ENCODE measurements at regions not wholly inside any gene's neighbourhood (a gene's known extent, or its start where the extent isn't known, plus 50 kb on each side); places are given as distances from the start of the nearest gene placed in this dataset.

GRCh38 chr13:32955881-32956594 is 60.2 kb upstream of the KL start:
- Mint-ChIP-seq H3K36me3 (ENCODE audit: low read depth) (no peaks in the 10 kb centered on the region), H3K27ac (no peak overlapping the region), H3K27me3 (no peaks in the 10 kb centered on the region), H3K4me1 (ENCODE audit: low read depth) (no peaks in the 10 kb centered on the region), H3K9me3 (no peaks in the 10 kb centered on the region), H3K4me3 (no peak overlapping the region)
- intact Hi-C loops (cut with micrococcal nuclease) = no loop called here
- POLR2A ChIA-PET = no interaction called here
- DNase-seq (no peak), ATAC-seq (no peak)
- TF ChIP-seq CTCF (IDR thresholded peaks at IDR 0.05) = no peak
- CTCF ChIA-PET = interaction anchor here (1.1 kb wide), 1 partner anchor 10 kb away, joined by 4 read pairs; no protein-coding TSS in a partner anchor

- TF ChIP-seq CTCF (IDR thresholded peaks at IDR 0.05) = no peak
- DNase-seq (no peak), ATAC-seq (no peak)
- CTCF ChIA-PET = interaction anchor here (1.1 kb wide), 1 partner anchor 11 kb away, joined by 4 read pairs; no protein-coding TSS in a partner anchor
- no peaks in the 10 kb centered on the region for H3K36me3 Mint-ChIP-seq (ENCODE audit: low read depth)
- intact Hi-C loops (cut with micrococcal nuclease) = no loop called here
- POLR2A ChIA-PET = no interaction called here
- H3K9me3 Mint-ChIP-seq = no peaks in the 10 kb centered on the region
- H3K27me3 Mint-ChIP-seq = no peaks in the 10 kb centered on the region
- no peak overlapping the region for H3K27ac Mint-ChIP-seq
- H3K4me1 Mint-ChIP-seq (ENCODE audit: low read depth) = no peaks in the 10 kb centered on the region
- H3K4me3 Mint-ChIP-seq = no peak overlapping the region
Observed at GRCh38 chr13:32956595-32956933, 59.7 kb upstream of the KL start.

- H3K4me1 Mint-ChIP-seq (ENCODE audit: low read depth) = no peaks in the 10 kb centered on the region
- ChIA-PET POLR2A (no interaction called here), CTCF (no interaction called here)
- intact Hi-C loops (cut with micrococcal nuclease) = no loop called here
- no peak for ATAC-seq
- no peak for TF ChIP-seq CTCF (IDR thresholded peaks at IDR 0.05)
- H3K27me3 Mint-ChIP-seq = no peaks in the 10 kb centered on the region
- no peak for DNase-seq
- no peak overlapping the region for H3K27ac Mint-ChIP-seq
- H3K36me3 Mint-ChIP-seq (ENCODE audit: low read depth) = no peaks in the 10 kb centered on the region
- H3K9me3 Mint-ChIP-seq = no peaks in the 10 kb centered on the region
- H3K4me3 Mint-ChIP-seq = no peak overlapping the region
Observed at GRCh38 chr13:32960626-32961025, 55.6 kb upstream of the KL start.

- no peaks in the 10 kb centered on the region for H3K36me3 Mint-ChIP-seq (ENCODE audit: low read depth)
- TF ChIP-seq CTCF (IDR thresholded peaks at IDR 0.05) = no peak
- H3K4me1 Mint-ChIP-seq (ENCODE audit: low read depth) = no peaks in the 10 kb centered on the region
- H3K9me3 Mint-ChIP-seq = no peaks in the 10 kb centered on the region
- POLR2A ChIA-PET = no interaction called here
- DNase-seq (no peak), ATAC-seq (no peak)
- intact Hi-C loops (cut with micrococcal nuclease) = no loop called here
- H3K27me3 Mint-ChIP-seq = no peaks in the 10 kb centered on the region
- CTCF ChIA-PET = no interaction called here
- H3K27ac Mint-ChIP-seq = no peak overlapping the region
- H3K4me3 Mint-ChIP-seq = no peak overlapping the region
Observed at GRCh38 chr13:32961724-32962123, 54.5 kb upstream of the KL start.

GRCh38 chr13:32962342-32962741 is 53.9 kb upstream of the KL start:
- Mint-ChIP-seq H3K4me3 (no peak overlapping the region), H3K27ac (no peak overlapping the region), H3K4me1 (ENCODE audit: low read depth) (no peaks in the 10 kb centered on the region), H3K9me3 (no peaks in the 10 kb centered on the region), H3K27me3 (no peaks in the 10 kb centered on the region), H3K36me3 (ENCODE audit: low read depth) (no peaks in the 10 kb centered on the region)
- TF ChIP-seq CTCF (IDR thresholded peaks at IDR 0.05) = no peak
- ChIA-PET POLR2A (no interaction called here), CTCF (no interaction called here)
- DNase-seq (no peak), ATAC-seq (no peak)
- intact Hi-C loops (cut with micrococcal nuclease) = no loop called here

Data from activated CD8-positive, alpha-beta T cell treated with anti-CD3 and anti-CD28 coated beads for 36 hours (primary cell).